Bronchial epithelial cell (primary cell): ENCODE measurements at regions not wholly inside any gene's neighbourhood (a gene's known extent, or its start where the extent isn't known, plus 50 kb on each side); places are given as distances from the start of the nearest gene placed in this dataset.

Experiments used
- DNase-seq: peaks from one replicate; pipeline ENCODE4 v3.0.0-alpha.2; 2010; ENCODE audit warnings: low read depth
- FAIRE-seq: peaks from 2 replicates; lab custom pipeline; 2011; peaks lifted over from hg19 to GRCh38; lab: Jason Lieb, UNC
- H3K27me3 ChIP-seq: 2 replicates; pipeline ENCODE4 v1.5.1; 2011; ENCODE audit warnings: low read length; ENCODE audit not compliant: control insufficient read depth, insufficient read depth
- H3K36me3 ChIP-seq: 2 replicates; pipeline ENCODE4 v1.5.1; 2011; ENCODE audit warnings: low read length; ENCODE audit not compliant: control insufficient read depth, insufficient read depth
- H3K4me3 ChIP-seq: 2 replicates; pipeline ENCODE4 v1.5.1; 2011; ENCODE audit warnings: mild to moderate bottlenecking, low read depth, low read length, control low read depth
- TF ChIP-seq, protein P1 (sequence below): IDR thresholded peaks from 2 replicates; pipeline ENCODE4 v1.5.1; 2011; ENCODE audit warnings: mild to moderate bottlenecking, moderate library complexity, low read length, control low read depth, inconsistent platforms; ENCODE audit not compliant: insufficient read depth, severe bottlenecking

- no peak overlapping the region for H3K4me3 ChIP-seq
- TF ChIP-seq, protein P1, sequence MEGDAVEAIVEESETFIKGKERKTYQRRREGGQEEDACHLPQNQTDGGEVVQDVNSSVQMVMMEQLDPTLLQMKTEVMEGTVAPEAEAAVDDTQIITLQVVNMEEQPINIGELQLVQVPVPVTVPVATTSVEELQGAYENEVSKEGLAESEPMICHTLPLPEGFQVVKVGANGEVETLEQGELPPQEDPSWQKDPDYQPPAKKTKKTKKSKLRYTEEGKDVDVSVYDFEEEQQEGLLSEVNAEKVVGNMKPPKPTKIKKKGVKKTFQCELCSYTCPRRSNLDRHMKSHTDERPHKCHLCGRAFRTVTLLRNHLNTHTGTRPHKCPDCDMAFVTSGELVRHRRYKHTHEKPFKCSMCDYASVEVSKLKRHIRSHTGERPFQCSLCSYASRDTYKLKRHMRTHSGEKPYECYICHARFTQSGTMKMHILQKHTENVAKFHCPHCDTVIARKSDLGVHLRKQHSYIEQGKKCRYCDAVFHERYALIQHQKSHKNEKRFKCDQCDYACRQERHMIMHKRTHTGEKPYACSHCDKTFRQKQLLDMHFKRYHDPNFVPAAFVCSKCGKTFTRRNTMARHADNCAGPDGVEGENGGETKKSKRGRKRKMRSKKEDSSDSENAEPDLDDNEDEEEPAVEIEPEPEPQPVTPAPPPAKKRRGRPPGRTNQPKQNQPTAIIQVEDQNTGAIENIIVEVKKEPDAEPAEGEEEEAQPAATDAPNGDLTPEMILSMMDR, result no peak
- H3K36me3 ChIP-seq, result no peaks in the 10 kb centered on the region
- no peaks in the 10 kb centered on the region for H3K27me3 ChIP-seq
- FAIRE-seq (no peak), DNase-seq (no peak)
Observed at GRCh38 chr5:23613566-23613965, 106.2 kb downstream of the PRDM9 start.

- DNase-seq (peak; percentile 10), FAIRE-seq (no peak)
- no peaks in the 10 kb centered on the region for H3K36me3 ChIP-seq
- H3K4me3 ChIP-seq, result no peak overlapping the region
- TF ChIP-seq, protein P1, result no peak
- no peaks in the 10 kb centered on the region for H3K27me3 ChIP-seq
Observed at GRCh38 chr5:23614422-23614821, 107.0 kb downstream of the PRDM9 start.

- Histone ChIP-seq H3K36me3 (no peaks in the 10 kb centered on the region), H3K4me3 (no peak overlapping the region), H3K27me3 (no peaks in the 10 kb centered on the region)
- no peak for DNase-seq
- TF ChIP-seq, protein P1, result no peak
- FAIRE-seq, result no peak
Observed at GRCh38 chr5:23626961-23627360, 119.6 kb downstream of the PRDM9 start.

- FAIRE-seq (no peak), DNase-seq (peak; percentile 50)
- Histone ChIP-seq H3K36me3 (no peaks in the 10 kb centered on the region), H3K27me3 (no peaks in the 10 kb centered on the region), H3K4me3 (no peak overlapping the region)
- TF ChIP-seq, protein P1, result no peak
Observed at GRCh38 chr5:23627976-23628375, 120.6 kb downstream of the PRDM9 start.

DNA sequence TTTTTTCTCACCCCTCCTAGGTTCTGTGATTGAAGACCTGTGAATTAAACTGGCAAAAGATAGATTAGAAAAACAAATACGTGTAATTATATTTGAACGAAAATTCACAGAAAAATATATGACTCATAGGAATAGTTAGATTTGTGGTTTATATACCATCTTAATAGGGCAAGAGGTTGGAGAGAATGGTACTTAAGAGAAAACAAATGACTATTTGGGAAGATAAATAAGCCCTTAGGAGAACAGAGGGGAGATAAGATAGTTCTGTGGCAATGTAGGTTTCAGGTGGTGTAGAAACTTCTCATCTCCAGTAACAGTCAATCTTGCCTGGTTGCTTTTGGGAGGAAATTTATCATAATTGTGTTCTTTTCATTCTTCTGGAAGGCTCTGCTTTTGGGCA lies 122.0 kb downstream of the PRDM9 start:
- Histone ChIP-seq H3K4me3 (no peak overlapping the region), H3K27me3 (no peaks in the 10 kb centered on the region), H3K36me3 (no peaks in the 10 kb centered on the region)
- TF ChIP-seq, protein P1, result no peak
- DNase-seq, result peak; percentile 6
- FAIRE-seq, result no peak

DNA sequence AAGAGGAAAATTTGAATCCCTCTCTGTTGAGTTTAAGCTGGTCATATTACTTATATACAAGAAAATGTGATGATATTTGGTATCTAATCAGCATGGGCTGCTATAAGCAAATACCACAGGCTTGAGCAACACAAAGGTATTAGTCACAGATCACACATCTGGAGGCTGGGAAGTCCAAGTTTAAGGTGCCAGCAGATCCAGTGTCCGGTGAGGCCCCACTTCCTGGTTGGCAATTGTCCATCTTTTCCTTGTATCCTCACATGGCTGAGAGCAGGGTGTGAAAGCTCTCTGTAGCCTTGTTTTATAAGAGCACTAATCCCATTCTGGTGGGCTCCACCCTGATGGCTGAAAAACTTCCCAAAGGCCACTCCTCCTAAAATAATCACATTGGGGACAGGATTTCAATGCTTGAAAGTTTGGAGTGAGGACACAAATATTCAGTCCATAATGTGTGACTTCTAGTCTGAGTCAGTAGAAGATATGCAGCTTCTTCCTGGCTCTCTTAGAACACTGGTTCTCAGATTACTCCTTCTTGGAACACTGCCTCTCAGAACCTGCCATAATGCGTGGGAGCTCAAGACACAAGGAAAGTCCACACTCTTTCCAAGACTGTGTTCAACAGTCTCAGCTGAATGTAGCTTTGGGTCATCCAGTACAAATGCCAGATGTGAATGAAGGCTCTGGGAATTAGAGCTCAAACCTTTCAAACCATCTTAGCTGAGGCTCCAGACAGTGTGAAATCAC lies 124.1 kb downstream of the PRDM9 start:
- TF ChIP-seq, protein P1, result no peak
- peak; percentile 23 for FAIRE-seq
- Histone ChIP-seq H3K27me3 (no peaks in the 10 kb centered on the region), H3K36me3 (no peaks in the 10 kb centered on the region), H3K4me3 (no peak overlapping the region)
- peak; percentile 87 for DNase-seq
